Mucosa of descending colon (tissue), 3 donors: ENCODE measurements at regions not wholly inside any gene's neighbourhood (a gene's known extent, or its start where the extent isn't known, plus 50 kb on each side); places are given as distances from the start of the nearest gene placed in this dataset.

Experiments
- ATAC-seq: fragments of 200-7000 bp; cut with Tn5 transposase; one replicate; pipeline ENCODE4 v1.9.1; 2020; ENCODE audit warnings: mild to moderate bottlenecking, moderate library complexity
- DNase-seq, 3 donors: peaks; one replicate each; pipeline ENCODE4 v3.0.0-alpha.2; 2020
- H3K36me3 ChIP-seq: fragments of 200-600 bp; one replicate; pipeline ENCODE4 v1.8.0; 2021; ENCODE audit warnings: low read depth, mild to moderate bottlenecking
- H3K4me1 ChIP-seq: fragments of 200-600 bp; one replicate; pipeline ENCODE4 v1.8.0; 2021; ENCODE audit warnings: low read depth, mild to moderate bottlenecking
- H3K4me3 ChIP-seq: fragments of 200-600 bp; one replicate; pipeline ENCODE4 v1.8.0; 2021; ENCODE audit warnings: mild to moderate bottlenecking
- H3K9me3 ChIP-seq: fragments of 200-600 bp; one replicate; pipeline ENCODE4 v1.8.0; 2021; ENCODE audit warnings: mild to moderate bottlenecking
- intact Hi-C, 2 donors: fragments of 100-400 bp; cut with DNase I in 1 of 2; cut with micrococcal nuclease in 1 of 2; formaldehyde crosslinking; loops; one replicate each; pipeline versions ENCODE4 v1.11.0 to v1.11.1; 2022; cut with DNase I, micrococcal nuclease
- TF ChIP-seq, protein P1 (sequence below): fragments of 200-600 bp; IDR thresholded peaks from one replicate; pipeline ENCODE4 v1.8.0; 2022; ENCODE audit warnings: antibody characterized with exemption, mild to moderate bottlenecking
- donor health status: DM: no; HTN: no; CAD: no; lungs with moderate emphysema.
- donor health status: DM: no; HTN: no; CAD: no.
- donor health status: DM: no; HTN: yes; CAD: no.

DNA sequence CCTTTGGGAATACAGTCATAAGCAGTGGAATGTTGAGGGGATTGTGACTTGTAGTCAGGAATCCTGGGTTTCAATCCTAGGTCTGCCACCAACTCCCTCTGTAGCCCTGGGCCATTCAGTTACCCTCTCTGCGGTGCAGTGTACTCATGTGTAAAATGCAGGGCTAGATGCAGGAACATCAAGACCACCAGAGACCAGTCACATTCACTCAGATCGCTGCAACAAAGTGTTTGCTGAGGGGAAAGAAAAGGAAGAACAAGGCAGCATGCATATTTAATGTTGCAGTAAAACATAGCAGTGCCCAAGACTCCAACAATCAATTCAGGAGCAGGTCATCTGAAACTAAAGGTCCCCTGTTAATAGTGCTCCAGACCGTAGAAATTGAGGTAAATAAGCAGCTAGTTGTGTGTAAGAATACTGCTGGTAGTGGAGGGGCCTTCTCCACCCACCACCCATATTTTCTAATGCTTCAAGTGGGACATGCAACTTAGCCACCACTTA, 410.7 kb downstream of the OMA1 start:
- TF ChIP-seq, protein P1, sequence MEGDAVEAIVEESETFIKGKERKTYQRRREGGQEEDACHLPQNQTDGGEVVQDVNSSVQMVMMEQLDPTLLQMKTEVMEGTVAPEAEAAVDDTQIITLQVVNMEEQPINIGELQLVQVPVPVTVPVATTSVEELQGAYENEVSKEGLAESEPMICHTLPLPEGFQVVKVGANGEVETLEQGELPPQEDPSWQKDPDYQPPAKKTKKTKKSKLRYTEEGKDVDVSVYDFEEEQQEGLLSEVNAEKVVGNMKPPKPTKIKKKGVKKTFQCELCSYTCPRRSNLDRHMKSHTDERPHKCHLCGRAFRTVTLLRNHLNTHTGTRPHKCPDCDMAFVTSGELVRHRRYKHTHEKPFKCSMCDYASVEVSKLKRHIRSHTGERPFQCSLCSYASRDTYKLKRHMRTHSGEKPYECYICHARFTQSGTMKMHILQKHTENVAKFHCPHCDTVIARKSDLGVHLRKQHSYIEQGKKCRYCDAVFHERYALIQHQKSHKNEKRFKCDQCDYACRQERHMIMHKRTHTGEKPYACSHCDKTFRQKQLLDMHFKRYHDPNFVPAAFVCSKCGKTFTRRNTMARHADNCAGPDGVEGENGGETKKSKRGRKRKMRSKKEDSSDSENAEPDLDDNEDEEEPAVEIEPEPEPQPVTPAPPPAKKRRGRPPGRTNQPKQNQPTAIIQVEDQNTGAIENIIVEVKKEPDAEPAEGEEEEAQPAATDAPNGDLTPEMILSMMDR, result no peak
- no peak overlapping the region for H3K4me3 ChIP-seq
- DNase-seq, result no peak
- ATAC-seq, result no peak
- no peaks in the 10 kb centered on the region for H3K36me3 ChIP-seq
- no peaks in the 10 kb centered on the region for H3K9me3 ChIP-seq
- no peaks in the 10 kb centered on the region for H3K4me1 ChIP-seq
- intact Hi-C loops, result no loop called here

DNA sequence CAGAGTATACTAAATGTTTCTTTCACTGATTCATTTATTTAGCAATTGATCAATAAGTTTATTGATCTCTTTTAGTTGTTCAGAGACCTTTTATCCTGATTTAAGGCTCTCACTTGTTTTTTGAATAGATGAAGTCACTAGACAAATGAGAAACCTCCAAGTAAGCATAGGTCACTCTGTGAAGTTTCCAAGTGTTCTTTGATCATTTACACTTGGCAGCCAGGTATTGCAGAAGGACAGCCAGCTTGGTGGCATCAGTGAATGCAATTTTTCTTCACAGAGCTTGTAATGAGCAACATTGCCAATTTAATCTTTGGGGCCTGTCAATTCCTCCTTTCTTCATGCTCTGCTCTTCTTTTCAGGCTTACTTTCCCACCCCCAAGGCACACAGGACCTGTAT, 413.0 kb downstream of the OMA1 start:
- no peaks in the 10 kb centered on the region for H3K36me3 ChIP-seq
- ATAC-seq, result no peak
- H3K4me1 ChIP-seq, result no peaks in the 10 kb centered on the region

DNA sequence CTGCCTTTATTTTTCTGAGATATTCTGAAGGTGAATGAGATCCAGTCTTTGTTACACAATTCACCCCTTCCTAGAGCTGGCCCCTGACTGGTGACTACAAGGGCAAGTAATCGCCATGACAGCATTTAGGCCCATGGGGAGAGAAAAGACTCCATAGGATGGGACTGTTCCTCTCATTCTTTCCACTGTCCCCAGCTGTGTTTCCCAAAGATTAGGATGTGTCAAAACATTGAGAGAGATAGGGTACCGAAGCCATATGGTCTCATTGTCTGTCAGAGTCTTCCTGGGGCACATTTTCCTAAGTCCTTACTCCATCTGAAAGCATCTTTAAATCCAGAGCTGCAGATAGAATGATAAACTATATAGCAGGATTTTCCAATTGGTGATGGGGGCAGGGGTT, 423.5 kb downstream of the OMA1 start:
- intact Hi-C loops, result no loop called here
- no peaks in the 10 kb centered on the region for H3K9me3 ChIP-seq
- H3K36me3 ChIP-seq, result no peaks in the 10 kb centered on the region
- H3K4me3 ChIP-seq, result no peak overlapping the region
- no peak for ATAC-seq
- DNase-seq, result no peak
- TF ChIP-seq, protein P1, result no peak
- no peaks in the 10 kb centered on the region for H3K4me1 ChIP-seq

More for the DNA sequence above, 413.0 kb downstream of the OMA1 start:
- Histone ChIP-seq H3K9me3 (no peaks in the 10 kb centered on the region), H3K4me3 (no peak overlapping the region)
- intact Hi-C loops, result no loop called here
- TF ChIP-seq, protein P1, result no peak
- DNase-seq, result no peak

- H3K36me3 ChIP-seq, result no peaks in the 10 kb centered on the region
- intact Hi-C loops, result no loop called here
- DNase-seq, result no peak
- TF ChIP-seq, protein P1, result no peak
- H3K9me3 ChIP-seq, result no peaks in the 10 kb centered on the region
- no peak for ATAC-seq
- H3K4me3 ChIP-seq, result no peak overlapping the region
- H3K4me1 ChIP-seq, result no peaks in the 10 kb centered on the region
Observed at GRCh38 chr1:58119971-58120370, 426.6 kb downstream of the OMA1 start.

DNA sequence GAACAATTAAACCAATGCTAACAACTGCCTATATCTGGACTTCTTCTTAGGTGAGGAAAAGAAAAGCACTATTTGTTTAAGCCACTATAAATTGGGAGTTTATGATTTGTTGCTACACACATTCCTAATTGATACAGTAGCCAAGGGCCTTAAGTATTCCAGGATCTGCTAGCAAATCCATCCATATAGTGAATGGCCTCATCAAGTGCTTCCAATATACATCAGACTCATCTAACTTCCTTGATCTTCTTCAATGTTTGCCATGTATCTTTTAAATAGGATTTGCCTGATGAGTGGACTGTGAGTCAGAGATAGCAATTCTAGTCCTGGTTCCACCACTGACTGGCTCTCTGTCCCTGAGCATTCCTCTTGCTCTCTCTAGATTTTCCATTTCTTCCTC, 430.2 kb downstream of the OMA1 start:
- TF ChIP-seq, protein P1, result no peak
- H3K4me1 ChIP-seq, result no peaks in the 10 kb centered on the region
- DNase-seq (no peak), ATAC-seq (no peak)
- no peak overlapping the region for H3K4me3 ChIP-seq
- intact Hi-C loops, result no loop called here
- no peaks in the 10 kb centered on the region for H3K9me3 ChIP-seq
- no peaks in the 10 kb centered on the region for H3K36me3 ChIP-seq

DNA sequence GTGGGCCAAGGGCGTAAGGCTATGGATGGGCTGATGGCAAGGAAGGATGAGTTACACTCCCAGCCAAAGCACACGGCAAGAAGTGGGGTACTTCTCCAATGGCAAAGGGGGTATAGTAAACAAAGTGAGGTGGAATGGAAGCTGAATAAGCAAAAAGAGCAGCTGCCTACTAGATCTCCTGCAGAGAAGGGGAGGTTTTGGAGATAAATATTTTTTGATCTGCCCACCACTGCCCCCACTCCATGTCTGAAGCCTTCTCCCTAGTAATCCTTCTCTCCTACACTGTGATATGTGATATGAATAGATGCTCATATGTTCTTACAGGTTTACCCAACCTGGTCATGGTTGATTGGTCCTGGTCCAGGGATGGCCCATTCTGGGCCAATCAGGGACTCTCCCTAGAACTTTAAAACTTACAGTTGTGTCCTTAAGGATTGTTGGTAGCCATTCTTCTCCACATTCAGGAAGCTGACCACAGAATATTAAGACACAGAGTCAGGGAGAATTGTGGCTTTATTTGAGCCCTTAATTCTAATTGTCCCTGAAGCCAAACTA, 436.8 kb downstream of the OMA1 start:
- no peak for DNase-seq
- TF ChIP-seq, protein P1, result no peak
- H3K9me3 ChIP-seq, result no peaks in the 10 kb centered on the region
- no peaks in the 10 kb centered on the region for H3K4me1 ChIP-seq
- no peak for ATAC-seq
- intact Hi-C loops, result no loop called here
- H3K4me3 ChIP-seq, result no peak overlapping the region
- no peaks in the 10 kb centered on the region for H3K36me3 ChIP-seq
